ENCODE measurements at regions not wholly inside any gene's neighbourhood (a gene's known extent, or its start where the extent isn't known, plus 50 kb on each side); places are given as distances from the start of the nearest gene placed in this dataset.

- TF ChIP-seq, protein P1, sequence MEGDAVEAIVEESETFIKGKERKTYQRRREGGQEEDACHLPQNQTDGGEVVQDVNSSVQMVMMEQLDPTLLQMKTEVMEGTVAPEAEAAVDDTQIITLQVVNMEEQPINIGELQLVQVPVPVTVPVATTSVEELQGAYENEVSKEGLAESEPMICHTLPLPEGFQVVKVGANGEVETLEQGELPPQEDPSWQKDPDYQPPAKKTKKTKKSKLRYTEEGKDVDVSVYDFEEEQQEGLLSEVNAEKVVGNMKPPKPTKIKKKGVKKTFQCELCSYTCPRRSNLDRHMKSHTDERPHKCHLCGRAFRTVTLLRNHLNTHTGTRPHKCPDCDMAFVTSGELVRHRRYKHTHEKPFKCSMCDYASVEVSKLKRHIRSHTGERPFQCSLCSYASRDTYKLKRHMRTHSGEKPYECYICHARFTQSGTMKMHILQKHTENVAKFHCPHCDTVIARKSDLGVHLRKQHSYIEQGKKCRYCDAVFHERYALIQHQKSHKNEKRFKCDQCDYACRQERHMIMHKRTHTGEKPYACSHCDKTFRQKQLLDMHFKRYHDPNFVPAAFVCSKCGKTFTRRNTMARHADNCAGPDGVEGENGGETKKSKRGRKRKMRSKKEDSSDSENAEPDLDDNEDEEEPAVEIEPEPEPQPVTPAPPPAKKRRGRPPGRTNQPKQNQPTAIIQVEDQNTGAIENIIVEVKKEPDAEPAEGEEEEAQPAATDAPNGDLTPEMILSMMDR (IDR thresholded peaks at IDR 0.05; ENCODE audit: control extremely low read depth in 1 of 3, insufficient read depth in 1 of 3, low read depth in 1 of 3, low read length in 3 of 3), result peak in 1 of 3 experiments; percentile 37; a peak in 1 of 4 replicates
Measured at GRCh38 chr2:14451312-14451711, 181.2 kb upstream of the LRATD1 start (continued).

Data from H1 (cell line).